GM18520 (cell line): ENCODE measurements at regions not wholly inside any gene's neighbourhood (a gene's known extent, or its start where the extent isn't known, plus 50 kb on each side); places are given as distances from the start of the nearest gene placed in this dataset.

Experiments
- ATAC-seq: cut with Tn5 transposase; IDR thresholded peaks from one replicate; pipeline ENCODE4 v1.9.1; 2021; ENCODE audit not compliant: unreplicated experiment

DNA sequence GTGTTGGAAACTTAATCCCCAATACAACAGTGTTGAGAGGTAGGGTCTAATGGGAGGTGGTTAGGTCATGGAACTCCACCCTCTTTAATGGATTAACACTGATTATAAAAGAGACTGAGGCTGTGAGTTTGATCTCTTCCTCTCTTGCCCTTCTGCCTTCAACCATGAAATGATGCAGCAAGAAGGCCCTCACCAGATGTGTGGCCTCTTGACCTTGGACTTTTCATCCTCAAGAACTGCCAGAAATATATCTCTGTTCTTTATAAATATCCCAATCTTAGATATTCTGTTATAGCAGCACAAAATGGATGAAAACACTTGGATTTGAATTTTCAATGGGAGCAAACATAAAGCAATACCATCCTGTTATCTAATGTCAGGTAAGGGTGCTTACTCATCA, 67.6 kb downstream of the NMUR2 start:
- no peak for ATAC-seq

DNA sequence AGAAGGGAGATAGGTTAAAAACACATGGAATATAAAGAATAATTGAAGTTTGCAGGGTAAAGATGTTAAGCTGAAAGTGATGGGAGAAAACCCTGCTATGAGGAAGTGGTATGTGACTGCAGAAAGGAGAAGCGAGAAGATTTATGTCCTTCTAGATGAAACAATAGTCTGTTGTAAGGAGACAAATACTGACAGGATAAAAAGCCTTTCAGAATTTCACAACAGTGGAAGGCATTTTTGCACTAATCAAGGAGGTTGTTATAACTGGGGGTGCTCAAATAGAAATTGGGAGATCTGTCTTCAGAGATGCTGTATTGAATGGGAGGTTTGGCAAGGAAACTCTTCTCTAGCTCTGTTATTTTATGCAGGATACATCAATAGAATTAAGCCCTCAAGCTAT, 69.6 kb downstream of the NMUR2 start:
- no peak for ATAC-seq

DNA sequence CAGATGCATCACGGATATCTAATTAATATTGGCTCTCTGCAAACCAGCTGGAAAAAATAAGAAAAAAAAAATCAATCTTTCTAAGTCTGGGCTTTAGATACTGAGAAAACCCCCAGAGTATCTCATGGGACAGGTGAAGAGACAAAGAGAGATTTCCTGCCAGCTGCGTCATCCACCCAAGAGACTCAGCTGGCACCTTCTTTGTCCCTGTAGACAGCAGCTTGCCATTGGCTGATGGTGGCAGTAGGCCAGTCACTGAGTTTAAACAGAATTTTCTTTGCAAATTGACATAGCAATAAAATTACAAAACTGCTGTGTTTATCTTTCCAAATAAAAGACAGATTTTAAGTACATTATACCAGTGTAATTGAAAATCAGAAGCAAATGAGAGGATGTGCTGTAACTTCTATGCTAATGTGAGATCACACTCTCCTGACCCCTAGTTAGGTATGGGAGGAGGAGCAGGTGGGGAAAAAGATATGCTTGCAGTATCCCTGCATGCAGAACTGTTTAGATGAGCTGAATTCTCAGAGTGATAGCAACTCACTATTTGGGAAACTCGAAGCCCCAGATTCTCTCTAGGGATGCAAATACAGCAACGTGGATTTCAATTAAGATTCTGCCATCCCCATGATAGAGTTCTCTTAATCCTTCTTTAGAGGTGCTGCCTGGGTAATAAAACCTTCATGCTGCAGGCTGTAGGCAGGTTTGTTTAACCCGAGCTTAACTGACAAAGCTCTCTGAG, 72.2 kb downstream of the NMUR2 start:
- ATAC-seq, result no peak

DNA sequence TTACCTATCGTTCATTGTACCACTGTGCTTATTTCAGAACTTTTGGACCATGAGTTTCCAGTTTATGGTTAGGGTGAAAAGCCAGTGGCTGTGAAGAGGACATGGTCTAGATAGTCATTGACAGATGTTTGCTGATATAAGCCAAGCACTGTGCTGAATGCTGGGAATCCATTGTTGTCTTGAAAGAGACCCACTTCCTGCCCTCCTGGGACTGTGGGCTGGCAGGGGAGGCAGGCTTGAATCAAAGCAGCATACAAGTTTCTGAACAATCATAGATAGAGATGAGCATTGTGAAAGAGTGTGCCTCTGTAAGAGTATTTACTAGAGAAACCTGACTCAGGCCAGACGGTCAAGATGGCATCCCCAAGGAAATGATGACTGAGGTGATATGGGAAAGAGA, 73.4 kb downstream of the NMUR2 start:
- ATAC-seq, result no peak

DNA sequence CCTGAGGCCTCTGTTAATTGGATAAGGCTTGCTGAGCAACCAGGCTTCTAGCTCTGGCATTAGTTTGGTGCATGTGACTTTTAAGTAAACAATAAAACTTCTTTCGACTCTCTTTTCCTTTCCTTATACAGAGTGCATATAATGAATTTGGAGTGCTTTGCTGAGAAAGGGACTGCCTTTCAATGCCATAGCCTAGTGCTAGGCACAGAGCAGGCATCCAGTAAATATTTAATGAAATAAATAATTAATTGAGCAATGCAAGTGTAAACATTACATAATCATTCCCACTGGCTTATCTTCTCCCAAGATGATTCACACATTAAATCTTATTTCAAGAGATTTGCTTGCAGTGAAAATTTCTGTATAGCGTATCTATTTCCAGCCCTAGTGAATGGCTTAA, 74.1 kb downstream of the NMUR2 start:
- ATAC-seq, result no peak

DNA sequence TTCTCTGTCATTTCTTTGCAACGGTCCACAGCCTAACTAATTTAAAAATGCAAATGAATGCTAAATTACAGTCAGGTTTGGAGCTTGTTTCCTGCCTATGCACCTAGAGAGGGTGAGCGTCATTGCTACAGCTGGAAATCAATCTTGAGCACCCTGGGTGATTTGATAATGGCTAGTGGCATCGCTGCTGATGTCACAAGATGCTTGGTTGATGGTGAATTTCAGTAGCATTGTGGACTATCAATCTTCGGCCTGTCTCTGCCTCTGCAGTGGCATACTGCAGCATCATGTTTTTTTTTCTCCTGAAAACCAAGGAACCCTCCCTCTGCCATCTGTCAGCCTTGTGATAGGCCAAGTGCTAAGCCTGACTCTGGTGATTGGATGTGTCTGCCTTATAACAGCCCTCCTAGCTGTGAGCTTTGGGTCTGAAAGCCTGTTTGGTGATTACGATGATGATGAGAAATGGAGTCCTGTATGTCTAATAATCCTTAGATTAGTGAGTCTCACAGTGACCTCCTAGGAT, 75.3 kb downstream of the NMUR2 start:
- no peak for ATAC-seq

DNA sequence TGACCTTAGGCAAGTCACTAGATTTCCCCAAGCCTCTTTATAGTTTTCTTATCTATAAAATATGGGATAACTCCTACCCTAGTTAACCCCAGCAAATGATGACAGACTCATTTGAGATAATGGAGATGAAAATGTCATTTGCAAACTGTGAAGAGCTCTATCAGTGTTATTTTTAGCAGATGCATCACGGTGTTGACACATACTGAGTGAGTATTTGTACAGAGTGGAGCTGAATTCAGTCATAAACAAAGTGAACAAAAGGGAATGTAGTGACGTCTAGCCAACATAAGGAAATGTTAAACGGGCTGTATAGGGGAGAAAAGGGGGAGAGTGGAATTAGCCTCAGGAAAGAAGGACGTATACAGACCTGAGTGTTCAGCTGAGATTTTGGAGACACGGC, 75.9 kb downstream of the NMUR2 start:
- ATAC-seq, result no peak

DNA sequence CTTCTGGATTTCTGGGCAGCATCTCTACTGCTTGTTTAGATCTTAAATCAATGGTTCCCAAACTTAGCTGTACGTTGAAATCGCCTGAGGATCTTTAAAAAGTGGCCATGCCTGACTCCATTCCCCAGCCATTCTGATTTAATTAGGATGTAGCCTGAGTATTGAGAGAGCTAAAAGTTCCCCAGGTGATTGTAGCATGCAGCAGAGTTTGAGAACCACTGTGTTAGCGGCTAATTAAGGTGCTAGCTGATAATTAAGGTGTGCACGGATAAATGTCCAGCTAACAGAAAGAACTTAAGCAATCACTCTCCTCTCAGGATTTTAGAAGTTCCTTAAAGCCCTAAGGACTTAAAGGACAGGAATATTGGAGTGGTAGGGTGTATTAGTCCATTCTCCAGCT, 89.1 kb downstream of the NMUR2 start:
- ATAC-seq, result no peak

DNA sequence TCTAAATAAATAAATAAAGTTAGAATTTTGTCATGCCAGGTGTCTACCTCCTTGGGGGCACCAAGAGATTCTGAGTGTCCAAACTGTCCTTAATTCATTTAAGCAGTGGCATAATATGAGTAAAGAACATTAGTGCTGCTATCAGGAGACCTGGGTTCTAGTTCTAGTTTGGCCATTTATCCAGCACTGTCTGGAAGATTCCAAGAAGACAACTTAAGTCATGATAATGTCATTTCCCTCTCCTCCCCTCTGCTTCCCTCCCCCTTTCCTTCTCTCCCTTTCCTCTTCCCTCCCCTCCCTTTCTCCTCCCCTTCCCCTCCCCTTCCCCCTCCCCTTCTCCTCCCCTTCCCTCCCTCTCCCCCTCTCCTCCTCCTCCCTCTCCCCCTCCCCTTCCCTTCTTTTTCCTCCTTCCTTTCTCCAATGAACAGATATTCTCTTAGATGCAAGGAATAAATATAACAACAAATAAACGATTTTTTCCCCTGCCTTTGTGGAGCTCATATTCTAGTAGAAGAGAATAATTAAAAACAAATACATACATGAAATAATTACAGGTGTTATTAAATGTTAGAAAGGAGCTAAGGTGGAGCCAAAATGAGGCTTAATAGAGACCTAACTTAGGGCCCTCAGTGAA, 90.8 kb downstream of the NMUR2 start:
- no peak for ATAC-seq

DNA sequence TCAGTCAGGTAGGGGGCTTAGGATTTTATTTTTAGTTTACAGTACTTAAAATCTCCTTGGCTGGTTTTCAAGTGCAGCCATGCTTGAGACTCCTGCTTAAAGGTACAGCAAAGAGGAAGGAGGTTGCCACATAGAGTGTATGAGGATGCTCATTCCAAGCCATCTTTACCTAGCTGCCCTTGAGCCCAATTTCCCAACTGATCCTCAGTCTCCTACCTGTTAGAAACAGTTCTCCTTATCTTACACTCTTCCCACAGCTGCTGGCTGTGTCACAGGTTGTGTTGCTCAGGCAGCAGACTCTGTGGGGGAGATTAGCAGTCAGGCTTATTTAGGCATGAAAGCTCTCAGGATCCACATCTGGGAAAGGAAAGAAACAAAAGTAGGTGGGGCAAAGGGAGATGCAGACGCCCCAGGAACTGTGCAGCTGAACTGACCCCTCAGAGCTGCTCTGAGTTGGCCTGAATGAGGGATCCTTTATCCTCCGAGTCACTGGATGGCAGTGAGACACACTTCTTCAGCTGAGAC, 95.1 kb downstream of the NMUR2 start:
- no peak for ATAC-seq

DNA sequence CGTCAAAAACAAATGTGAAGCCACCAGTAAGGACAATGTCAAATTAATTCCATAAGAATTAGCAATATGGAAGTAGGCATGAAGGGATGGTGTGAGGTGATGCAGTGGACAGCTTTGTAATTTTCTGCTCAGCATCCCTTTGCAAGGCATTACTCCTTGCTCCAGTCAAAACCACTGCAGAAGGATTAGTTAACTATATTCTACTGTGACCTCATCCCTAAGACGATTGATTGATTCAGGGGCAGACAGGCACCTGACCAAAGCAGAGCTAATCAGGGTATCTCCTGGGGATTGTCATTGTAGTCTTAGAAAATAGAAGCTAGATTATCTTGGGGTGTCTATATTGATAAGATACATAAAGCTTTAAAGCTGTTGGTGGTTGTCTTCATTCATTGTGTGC, 98.7 kb downstream of the NMUR2 start:
- ATAC-seq, result no peak

DNA sequence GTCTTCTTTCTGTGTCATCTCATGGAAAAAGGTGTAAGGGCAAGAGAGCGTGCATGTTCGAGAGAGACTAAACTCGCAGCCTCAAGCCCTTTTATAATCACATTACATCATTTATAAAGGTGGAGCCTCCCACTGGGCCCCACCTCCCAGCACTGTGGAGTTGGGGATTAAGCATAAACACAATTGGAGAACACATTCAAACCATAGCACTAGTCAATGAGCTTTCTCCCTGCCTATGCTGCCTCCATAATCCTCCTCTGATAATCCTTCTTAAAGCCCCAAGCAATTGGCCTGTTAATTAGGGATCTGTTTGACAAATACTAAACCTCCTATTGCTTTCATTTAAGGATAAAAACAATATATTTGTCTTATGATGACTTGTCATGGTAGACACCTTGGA, 99.6 kb downstream of the NMUR2 start:
- no peak for ATAC-seq

DNA sequence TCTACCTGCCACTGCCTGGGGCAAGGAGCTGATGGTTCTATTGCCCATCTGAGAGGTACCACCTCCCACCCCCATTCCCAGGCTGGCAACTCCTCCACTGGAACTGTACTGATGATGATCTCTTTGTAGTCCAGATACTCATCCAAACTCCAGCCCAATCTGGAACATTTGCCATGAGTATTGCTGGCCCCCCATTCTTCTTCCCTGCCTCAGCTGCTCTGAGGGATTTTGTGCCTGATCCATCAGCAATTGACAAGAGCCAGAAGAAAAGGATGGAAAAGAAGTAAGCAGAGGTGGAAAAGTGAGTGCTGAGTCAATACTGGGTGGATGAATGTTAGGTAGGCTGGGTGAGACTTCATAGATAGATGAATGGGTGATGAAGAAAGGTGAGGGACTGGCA, 101.2 kb downstream of the NMUR2 start:
- ATAC-seq, result no peak

DNA sequence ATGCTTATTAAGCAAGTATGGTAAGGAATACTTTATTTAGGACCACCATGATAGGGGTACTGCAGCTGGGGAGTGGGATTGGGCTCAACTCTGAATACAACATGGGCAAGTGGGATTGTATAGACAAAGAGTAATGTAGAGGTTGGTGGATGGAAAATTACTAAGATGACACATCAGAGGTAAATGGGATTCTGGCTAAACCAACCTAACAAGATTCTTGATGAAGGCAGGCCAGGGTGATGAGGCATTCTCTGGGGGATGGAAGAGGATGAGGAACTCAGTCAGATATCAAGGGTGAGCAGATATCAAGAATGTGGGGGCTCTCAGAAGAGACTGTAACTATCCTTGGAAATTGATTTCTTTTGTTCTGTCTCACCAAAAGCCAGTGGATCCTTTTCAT, 107.2 kb downstream of the NMUR2 start:
- ATAC-seq, result no peak

DNA sequence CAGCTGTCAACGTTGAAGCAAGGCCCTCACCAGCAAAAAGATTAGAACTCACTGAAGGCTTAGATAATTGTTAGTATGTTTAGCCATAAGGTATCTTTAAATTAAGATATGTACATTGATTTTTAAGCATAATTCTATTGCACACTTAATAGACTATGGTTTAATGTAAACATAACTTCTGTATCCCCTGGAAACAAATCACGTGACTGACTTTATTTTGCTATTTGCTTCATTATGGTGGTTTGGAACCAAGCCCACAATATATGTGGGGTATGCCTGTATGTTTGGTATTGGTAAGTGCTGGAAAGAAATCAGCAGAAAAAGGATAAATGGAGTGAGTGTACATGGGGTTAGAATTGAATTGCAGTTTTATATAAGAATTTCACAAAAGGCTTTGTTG, 111.9 kb downstream of the NMUR2 start:
- no peak for ATAC-seq

DNA sequence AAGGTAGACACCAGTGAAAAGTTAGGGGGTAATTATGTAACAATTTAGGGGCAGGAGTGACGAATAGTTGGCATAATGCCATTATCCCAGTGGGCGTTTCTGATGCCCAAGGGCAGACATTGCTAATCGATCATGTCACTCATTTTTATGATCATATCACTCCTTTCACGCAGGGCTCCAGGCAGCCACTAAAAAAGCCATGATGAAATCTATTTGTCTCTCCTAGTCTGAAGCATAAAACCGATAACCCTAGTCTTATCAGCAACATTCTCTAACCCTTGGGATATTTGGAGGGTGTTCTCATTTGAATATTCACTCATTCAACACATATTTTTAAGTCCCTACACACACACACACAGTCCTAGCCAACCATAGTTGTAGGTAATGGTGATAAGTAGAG, 114.9 kb downstream of the NMUR2 start:
- ATAC-seq, result no peak

DNA sequence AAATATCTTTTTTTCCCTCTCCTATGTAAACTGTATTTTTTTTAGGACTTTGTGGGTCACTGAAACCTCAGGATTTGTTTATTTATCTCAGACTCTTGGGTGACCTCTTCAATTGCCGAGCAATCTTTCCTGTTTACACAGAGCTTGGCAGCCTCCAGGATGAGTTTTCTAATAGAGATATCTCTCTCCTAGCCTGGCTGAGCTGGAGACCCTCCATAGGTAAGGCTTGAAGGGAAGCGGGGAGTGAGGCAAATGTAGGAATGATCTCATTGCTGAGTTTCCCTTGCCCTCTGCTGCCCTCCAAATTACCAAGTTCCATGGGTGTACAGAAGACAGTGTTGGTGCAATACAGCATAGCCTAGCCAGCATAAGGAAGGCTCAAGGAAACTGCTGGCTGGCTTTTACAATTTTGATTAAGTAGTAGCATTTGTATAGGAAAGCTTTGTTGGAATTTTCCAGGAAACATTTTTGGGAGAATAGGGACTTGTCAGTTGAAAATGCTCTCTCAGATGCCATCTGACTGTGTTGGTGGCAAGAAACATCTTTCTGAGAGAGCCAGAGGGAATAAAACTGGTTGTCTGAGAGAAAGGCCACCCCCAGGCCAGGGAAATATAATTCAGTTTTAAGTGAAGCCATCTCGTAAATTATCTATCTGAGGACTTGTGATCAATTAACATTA, 116.0 kb downstream of the NMUR2 start:
- no peak for ATAC-seq

DNA sequence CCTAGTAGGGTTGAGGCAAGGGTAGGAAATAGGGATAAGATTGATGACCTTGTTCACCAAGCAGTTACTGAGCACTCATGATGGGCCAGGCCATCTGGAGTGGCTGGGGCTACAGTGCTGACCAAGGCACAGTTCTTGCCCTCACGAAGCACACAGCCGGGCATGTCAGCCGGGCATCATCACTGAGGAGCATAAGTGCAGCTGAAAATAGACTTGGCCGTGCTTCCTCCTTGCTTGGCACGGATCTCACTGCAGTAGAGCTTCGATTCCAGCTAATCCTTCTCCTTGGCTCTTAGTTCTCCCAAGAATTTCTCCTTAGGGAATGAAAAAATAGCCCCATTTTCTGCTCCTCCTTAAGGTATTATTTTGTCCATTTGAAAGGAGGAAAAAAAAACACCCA, 116.6 kb downstream of the NMUR2 start:
- ATAC-seq, result no peak

DNA sequence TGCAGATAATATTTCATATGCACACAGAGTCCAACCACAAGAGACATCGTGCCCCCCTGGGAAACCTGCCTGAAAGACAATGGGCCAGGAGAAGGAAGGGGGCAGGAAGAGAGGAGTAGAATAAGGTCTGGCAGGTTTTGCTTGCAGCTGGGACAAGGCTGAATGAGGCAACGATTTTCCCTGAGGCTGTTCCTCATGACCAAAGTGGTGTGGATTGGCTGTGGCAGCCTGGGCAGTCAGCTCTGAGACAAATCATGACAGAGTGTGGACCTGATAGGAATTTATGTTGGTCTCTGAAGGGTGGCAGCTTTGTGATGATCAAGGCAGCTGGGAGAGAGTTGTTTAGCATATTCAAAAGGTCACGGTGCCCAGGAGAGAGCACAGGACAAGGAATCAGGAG, 119.3 kb downstream of the NMUR2 start:
- no peak for ATAC-seq

DNA sequence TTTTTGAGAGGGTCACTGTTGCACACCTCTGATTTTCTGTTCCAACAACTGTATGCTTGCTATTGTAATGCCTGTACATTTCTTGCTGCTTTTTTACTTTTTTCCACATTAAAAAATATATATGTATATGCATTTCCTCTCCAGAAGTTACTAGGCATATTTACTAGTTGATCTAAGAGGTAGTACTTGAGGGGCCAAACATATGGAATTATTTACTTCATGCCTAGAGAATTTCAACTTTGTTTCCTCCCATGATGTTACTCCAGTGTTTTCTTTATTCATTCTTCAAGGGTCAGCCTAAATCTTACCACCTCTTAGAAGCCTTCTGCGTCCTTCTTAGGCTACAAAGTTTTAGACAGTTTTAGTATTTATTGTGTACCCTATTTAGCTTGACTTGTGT, 122.7 kb downstream of the NMUR2 start:
- ATAC-seq, result no peak

DNA sequence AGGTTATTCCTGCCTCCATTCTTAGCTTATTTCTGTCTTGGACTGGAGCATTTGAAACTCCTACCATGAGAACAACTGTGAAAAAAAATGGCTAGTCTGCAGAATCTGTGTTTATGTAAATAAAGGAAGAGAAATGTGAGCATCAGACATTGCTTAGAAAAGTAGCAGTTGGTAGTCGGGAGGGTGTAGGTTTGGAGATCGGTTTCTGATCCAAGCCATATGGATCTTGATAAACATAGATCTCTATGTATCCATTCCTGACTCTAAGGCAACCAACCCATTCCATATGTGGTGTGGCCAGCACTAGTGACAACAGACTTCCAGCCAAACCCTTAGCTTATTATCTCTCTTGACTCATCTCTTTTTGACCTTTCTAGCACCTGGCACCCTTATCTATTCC, 127.1 kb downstream of the NMUR2 start:
- no peak for ATAC-seq

DNA sequence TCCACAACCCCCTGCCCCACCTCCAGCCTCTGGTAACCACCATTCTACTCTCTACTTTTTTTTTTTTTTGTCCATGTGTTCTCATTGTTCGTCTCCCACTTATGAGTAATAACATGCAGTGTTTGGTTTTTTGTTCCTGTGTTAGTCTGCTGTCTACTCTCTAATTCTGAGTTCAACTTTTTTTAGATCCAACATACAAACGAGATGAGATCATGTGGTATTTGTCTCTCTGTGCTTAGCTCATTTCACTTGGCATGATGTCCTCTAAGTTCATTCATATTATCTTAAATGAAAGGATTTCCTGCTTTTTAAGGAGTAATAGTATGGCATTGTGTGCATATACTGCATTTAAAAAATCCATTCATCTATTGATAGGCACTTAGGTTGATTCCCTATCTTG, 130.9 kb downstream of the NMUR2 start:
- ATAC-seq, result no peak
